Neutrophil (primary cell): ENCODE measurements at regions not wholly inside any gene's neighbourhood (a gene's known extent, or its start where the extent isn't known, plus 50 kb on each side); places are given as distances from the start of the nearest gene placed in this dataset.
"Not testable (repeated sequence)": the region's sequence is repeated elsewhere in the genome, so short reads cannot be mapped to it uniquely, and the experiment has no call there.

Experiments used
- H3K27ac ChIP-seq: fragments of 200-600 bp; sonication (generic); 2 replicates; pipeline ENCODE4 v1.5.1; 2016; ENCODE audit warnings: mild to moderate bottlenecking, moderate library complexity
- H3K27me3 ChIP-seq: fragments of 200-600 bp; sonication (generic); 2 replicates; pipeline ENCODE4 v1.6.0; 2016; ENCODE audit warnings: mild to moderate bottlenecking
- H3K36me3 ChIP-seq: fragments of 200-600 bp; sonication (generic); 2 replicates; pipeline ENCODE4 v1.5.1; 2017
- H3K4me1 ChIP-seq, 2 experiments: fragments of 200-600 bp in 1 of 2; sonication (generic) in 1 of 2; 1 replicate in 1 of 2; 2 replicates in 1 of 2; pipeline versions ENCODE4 v1.5.1 to v1.6.1; 2013 to 2016; ENCODE audit warnings: low read depth in 1 of 2, low read length in 1 of 2, mild to moderate bottlenecking in 1 of 2, moderate library complexity in 1 of 2; ENCODE audit not compliant: control insufficient read depth in 1 of 2, insufficient read depth in 1 of 2
- H3K4me3 ChIP-seq, 2 experiments: fragments of 200-600 bp in 1 of 2; sonication (generic) in 1 of 2; 1 replicate in 1 of 2; 2 replicates in 1 of 2; pipeline ENCODE4 v1.5.1; 2013 to 2016; ENCODE audit warnings: low read depth in 1 of 2, low read length in 1 of 2, mild to moderate bottlenecking in 1 of 2, moderate library complexity in 1 of 2
- H3K9me3 ChIP-seq: fragments of 200-600 bp; sonication (generic); 2 replicates; pipeline ENCODE4 v1.5.1; 2016
- TF ChIP-seq, protein P1 (sequence below): fragments of 200-600 bp; sonication (generic); IDR thresholded peaks from 2 replicates; pipeline ENCODE4 v1.5.1; 2016; ENCODE audit warnings: antibody characterized with exemption

DNA sequence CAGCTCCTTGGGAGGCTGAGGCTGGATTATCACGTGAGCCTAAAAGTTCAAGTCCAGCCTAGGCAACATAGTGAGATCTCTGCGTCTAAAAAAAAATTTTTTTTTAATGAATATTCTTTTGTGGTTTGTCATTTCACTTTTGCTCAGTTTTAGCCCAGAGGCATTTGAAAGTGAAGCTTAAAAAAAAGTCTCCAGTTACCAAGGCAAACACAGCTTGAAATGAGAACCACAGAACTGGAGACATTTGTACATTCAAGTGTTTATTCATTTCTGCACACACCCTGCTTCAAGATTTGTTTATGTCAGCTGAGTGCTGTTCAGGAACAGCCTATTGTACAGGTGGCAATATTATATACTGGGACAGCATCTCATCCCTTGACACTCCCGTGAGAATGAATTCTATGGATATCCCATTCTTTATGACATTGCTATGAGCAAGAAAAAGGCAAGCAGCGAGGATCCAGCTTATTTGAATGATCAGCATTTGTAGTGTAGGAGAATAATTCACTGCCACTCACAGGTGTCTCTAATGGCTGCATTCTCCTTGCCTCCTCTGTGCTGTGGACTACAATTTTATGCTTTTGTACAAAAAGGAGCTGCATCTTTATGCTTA, 444.8 kb upstream of the GRM7 start:
- Histone ChIP-seq H3K4me3 (no peak overlapping the region), H3K27ac (no peak overlapping the region), H3K9me3 (no peaks in the 10 kb centered on the region), H3K36me3 (no peaks in the 10 kb centered on the region), H3K27me3 (no peaks in the 10 kb centered on the region), H3K4me1 (no peaks in the 10 kb centered on the region)
- TF ChIP-seq, protein P1, sequence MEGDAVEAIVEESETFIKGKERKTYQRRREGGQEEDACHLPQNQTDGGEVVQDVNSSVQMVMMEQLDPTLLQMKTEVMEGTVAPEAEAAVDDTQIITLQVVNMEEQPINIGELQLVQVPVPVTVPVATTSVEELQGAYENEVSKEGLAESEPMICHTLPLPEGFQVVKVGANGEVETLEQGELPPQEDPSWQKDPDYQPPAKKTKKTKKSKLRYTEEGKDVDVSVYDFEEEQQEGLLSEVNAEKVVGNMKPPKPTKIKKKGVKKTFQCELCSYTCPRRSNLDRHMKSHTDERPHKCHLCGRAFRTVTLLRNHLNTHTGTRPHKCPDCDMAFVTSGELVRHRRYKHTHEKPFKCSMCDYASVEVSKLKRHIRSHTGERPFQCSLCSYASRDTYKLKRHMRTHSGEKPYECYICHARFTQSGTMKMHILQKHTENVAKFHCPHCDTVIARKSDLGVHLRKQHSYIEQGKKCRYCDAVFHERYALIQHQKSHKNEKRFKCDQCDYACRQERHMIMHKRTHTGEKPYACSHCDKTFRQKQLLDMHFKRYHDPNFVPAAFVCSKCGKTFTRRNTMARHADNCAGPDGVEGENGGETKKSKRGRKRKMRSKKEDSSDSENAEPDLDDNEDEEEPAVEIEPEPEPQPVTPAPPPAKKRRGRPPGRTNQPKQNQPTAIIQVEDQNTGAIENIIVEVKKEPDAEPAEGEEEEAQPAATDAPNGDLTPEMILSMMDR: no peak

DNA sequence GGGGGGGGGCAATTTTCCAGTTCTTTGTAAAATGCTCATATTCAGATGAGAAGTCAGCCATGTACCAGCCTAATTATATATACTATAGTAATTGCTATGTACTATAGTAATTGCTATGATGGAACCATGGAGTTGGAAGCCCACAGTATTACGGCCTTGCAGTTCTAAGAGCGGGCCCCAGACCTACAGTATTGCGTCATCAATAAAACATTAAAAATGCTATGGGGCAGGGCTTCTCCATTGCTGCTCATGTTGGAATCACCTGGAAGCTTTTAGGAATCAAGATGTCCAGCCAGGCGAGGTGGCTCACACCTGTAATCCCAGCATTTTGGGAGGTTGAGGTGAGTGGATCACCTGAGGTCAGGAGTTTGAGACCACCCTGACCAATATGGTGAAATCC, 443.7 kb upstream of the GRM7 start:
- H3K36me3 ChIP-seq: no peaks in the 10 kb centered on the region
- H3K4me3 ChIP-seq: no peak overlapping the region
- no peak overlapping the region for H3K27ac ChIP-seq
- no peaks in the 10 kb centered on the region for H3K4me1 ChIP-seq
- no peaks in the 10 kb centered on the region for H3K27me3 ChIP-seq
- TF ChIP-seq, protein P1: no peak
- H3K9me3 ChIP-seq: no peaks in the 10 kb centered on the region

- TF ChIP-seq, protein P1: no peak
- Histone ChIP-seq H3K9me3 (no peaks in the 10 kb centered on the region), H3K4me1 (no peaks in the 10 kb centered on the region), H3K27ac (no peak overlapping the region), H3K27me3 (no peaks in the 10 kb centered on the region), H3K4me3 (no peak overlapping the region), H3K36me3 (no peaks in the 10 kb centered on the region)
These were observed 442.4 kb upstream of the GRM7 start for GRCh38 chr3:6418485-6418884.

DNA sequence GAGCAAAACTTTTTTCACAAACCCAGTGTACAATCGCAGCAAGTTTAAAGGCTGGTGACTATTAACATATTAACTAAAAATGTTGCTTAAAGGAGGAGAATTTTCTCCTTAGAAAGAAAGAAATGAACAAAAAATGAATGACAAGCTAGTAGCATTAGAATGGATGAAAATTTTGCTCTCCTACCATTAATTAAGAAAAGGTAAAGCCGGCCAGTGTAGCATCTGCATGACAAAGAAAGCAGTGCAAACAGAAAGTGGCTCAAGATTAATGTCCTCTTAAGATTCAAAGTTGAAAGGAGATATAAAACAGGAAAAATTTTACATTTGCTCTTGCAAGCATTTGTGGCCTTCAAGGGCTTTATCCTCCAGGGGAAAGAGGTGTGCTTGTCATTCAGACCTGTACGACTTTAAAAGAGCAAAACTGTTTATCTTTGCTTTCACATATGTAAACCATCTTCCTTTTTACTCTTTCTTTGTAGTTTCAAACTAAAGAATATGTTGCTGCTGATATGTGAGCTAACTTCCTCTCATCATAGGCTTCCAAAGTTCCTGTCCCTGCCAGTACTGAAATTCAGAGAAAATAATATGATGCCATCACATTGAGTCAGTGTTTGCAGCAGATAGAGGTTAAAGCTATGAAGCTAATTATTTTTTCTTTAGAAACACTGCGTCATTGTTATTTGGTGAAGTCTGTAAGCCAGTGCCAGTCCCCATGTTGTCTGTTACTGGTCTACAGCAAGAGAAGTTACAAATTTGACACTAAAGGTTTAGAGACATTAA, 439.1 kb upstream of the GRM7 start:
- TF ChIP-seq, protein P1: no peak
- H3K4me3 ChIP-seq: no peak overlapping the region
- H3K36me3 ChIP-seq: no peaks in the 10 kb centered on the region
- no peaks in the 10 kb centered on the region for H3K4me1 ChIP-seq
- no peaks in the 10 kb centered on the region for H3K9me3 ChIP-seq
- H3K27ac ChIP-seq: no peak overlapping the region
- H3K27me3 ChIP-seq: no peaks in the 10 kb centered on the region

- TF ChIP-seq, protein P1: no peak
- no peak overlapping the region for H3K27ac ChIP-seq
These were observed 435.6 kb upstream of the GRM7 start for GRCh38 chr3:6425289-6425820.

DNA sequence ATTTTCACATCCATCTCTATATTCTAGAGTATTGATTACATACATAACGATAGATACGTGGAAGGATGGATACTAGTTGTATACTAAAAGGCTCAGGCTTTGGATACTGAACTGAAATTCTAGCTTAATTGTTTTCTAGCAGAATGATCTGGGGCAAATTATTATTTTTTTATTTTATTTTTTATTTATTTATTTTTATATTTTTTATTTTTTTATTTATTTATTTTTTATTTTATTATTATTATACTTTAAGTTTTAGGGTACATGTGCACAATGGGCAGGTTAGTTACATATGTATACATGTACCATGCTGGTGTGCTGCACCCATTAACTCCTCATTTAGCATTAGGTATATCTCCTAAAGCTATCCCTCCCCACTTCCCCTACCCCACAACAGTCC, 432.6 kb upstream of the GRM7 start:
- not testable (repeated sequence) for H3K27me3 ChIP-seq, H3K4me1 ChIP-seq, H3K27ac ChIP-seq, H3K4me3 ChIP-seq, H3K36me3 ChIP-seq, H3K9me3 ChIP-seq

More at GRCh38 chr3:6425289-6425820, 435.6 kb upstream of the GRM7 start:
- H3K9me3 ChIP-seq: no peaks in the 10 kb centered on the region
- H3K4me1 ChIP-seq: no peaks in the 10 kb centered on the region
- H3K27me3 ChIP-seq: no peaks in the 10 kb centered on the region
- H3K36me3 ChIP-seq: no peaks in the 10 kb centered on the region
- no peak overlapping the region for H3K4me3 ChIP-seq
